HG02623 (cell line): ENCODE measurements at regions not wholly inside any gene's neighbourhood (a gene's known extent, or its start where the extent isn't known, plus 50 kb on each side); places are given as distances from the start of the nearest gene placed in this dataset.

ENCODE experiments used
- ATAC-seq: cut with Tn5 transposase; IDR thresholded peaks from one replicate; pipeline ENCODE4 v1.9.1; 2021; ENCODE audit warnings: moderate library complexity; ENCODE audit not compliant: unreplicated experiment

- ATAC-seq = no peak
These were observed 434.4 kb downstream of the RAP2B start for GRCh38 chr3:153596401-153596800.

GRCh38 chr3:153599685-153600084 lies 437.7 kb downstream of the RAP2B start:
- no peak for ATAC-seq

DNA sequence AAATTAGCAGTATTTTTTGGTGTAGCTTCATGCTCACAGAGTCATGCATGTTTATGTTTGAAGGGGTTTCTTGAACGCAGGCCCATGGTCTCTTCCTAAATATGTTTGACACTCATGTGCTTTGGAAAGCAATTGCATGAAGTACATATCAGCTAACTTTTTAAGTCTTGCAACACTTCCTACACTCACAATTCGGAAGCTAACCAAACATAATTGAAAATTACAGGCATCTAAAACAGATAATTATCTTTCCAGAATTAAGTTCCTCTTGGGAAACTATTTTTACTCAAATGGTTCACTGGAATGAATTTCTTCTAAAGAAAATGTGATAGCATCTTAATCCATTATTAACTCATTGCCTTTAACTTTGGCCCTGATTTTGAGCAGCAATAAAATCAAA lies 438.9 kb downstream of the RAP2B start:
- no peak for ATAC-seq

DNA sequence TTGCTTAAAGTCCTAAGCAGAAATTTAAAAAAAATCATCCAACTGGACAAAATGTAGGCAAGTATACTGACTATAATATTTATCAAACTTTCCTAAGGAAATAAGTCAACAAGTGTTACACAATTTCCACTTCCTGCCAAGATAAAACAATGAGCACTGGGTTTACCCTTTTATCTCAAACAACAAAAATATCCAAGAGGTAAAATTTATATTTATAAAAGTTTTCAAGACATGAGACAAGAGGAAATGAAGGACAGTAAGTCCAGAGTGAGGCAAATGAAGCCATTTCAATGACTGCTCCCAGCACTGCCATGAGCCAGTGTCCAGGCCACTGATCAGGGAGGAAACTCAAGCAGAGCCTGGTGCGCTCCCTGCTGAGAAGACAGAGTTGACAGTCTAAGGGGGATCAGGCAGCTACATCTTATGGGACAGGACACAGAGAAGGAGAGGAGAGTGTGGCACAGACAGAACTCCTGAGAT lies 439.4 kb downstream of the RAP2B start:
- ATAC-seq = no peak

DNA sequence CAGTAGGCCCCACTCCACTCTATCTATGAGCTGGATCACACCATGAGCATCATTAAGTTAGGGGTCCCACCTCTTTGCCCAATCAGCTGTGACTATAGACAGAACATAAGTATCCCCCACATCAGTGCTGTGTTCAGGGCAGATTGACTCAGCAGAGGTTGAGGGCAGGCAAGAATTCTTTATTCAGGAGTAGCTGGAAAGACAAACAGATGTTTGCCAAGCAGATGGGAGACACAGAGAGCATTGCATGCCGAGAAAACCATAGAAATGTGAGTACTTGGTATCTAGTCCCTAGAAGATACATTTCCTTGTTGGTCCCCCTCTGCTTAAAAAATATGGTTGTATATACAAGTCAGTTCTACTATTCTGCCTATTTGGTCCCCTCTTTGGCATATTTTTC lies 440.8 kb downstream of the RAP2B start:
- no peak for ATAC-seq

DNA sequence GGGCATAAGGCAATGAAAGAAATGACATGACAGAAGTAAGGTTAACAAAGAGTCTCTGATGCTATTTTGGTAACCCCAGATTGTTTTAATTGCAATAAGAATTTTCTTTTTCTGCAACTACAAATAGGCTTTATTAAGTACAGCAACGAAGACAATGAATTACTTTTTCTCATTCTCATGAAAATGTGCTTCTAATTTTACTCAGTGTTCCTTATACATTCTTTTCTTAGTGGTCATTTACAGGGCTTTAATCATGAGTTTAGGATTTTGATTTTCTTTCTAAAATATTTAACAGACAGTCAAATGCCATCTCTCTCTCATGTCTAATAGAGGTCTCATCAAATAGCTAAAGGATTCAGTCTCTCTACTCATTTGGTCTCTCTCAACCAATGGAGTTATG lies 452.1 kb downstream of the RAP2B start:
- no peak for ATAC-seq

DNA sequence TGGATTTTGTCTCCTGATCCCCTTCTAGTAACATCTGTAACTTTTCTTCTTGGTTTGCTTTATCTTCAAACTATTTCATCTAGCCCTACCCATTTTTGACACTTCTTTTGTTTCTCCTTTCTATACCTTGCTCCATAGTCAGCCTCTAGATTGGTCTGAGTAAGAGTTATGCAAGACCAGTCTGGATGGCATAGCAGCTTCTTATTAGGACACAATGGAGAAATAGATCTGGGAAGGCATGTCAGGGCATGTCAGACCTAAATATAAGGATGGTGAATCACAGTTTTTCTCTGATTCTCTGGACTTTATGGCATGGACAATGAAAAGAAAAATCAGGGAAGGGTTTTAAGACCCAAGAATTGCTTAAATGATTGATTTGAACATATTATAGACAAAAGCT lies 452.5 kb downstream of the RAP2B start:
- ATAC-seq = no peak

DNA sequence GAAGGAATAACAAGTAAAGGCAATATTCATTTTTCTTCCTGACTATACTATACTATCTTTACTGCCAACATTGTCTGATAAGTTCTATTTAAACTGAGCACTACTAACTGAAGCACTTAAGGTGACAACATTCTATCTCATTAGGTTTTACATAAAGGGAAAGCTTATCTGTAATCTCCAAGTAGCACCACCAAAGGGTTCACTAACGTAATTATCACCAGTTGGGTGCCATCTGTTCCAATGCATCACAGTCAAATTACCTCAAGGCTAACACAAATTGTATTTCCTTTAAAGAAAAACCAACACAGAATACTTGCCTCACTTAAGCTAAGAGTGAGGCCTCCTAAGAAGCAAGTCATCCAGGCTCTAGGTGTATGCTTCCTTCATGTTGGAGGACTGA lies 453.8 kb downstream of the RAP2B start:
- ATAC-seq = no peak

DNA sequence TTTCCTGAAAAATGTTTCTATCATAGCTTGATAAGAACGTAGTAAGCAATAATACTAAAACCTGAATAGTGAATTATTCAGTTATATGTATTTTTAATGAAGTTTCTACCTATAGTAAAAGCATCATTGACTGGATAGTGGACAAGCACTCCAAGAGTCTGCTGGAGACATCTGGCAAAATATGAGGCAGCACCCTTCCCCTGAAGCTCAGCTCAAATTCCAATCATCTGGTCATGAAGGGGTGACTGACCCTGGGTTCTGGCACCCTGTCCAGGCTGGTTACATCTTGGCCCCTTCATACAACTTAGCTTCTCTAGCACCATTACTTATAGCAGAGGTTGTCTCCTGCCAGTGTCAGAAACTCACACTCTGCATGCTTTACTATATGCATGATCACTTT lies 455.4 kb downstream of the RAP2B start:
- ATAC-seq = no peak

- ATAC-seq = no peak
These were observed 456.1 kb downstream of the RAP2B start for GRCh38 chr3:153618176-153618575.

GRCh38 chr3:153619268-153619667 lies 457.2 kb downstream of the RAP2B start:
- no peak for ATAC-seq

DNA sequence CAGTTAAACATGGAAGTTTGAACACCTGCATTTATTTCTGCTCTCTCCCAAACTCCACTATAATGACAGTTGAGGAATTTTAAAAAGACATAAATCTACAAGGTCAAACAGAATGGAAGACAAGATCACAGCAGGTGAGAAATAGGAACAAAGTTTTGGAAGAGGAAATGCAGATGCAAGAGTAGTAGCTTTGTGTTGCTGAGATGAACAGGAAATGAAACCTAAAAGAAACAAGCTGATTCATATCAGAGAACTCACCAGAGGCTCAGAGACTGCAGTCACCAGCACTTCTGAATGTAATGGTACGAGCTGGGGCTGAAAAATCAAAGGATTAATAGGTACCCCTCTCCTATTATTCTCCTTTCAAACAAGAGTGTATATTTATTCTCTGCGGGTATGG lies 459.9 kb downstream of the RAP2B start:
- ATAC-seq = peak; percentile 97

GRCh38 chr3:153623834-153624233 lies 461.8 kb downstream of the RAP2B start:
- no peak for ATAC-seq

- ATAC-seq = no peak
These were observed 462.4 kb downstream of the RAP2B start for GRCh38 chr3:153624310-153625030.

- no peak for ATAC-seq
These were observed 463.5 kb downstream of the RAP2B start for GRCh38 chr3:153625506-153625905.

DNA sequence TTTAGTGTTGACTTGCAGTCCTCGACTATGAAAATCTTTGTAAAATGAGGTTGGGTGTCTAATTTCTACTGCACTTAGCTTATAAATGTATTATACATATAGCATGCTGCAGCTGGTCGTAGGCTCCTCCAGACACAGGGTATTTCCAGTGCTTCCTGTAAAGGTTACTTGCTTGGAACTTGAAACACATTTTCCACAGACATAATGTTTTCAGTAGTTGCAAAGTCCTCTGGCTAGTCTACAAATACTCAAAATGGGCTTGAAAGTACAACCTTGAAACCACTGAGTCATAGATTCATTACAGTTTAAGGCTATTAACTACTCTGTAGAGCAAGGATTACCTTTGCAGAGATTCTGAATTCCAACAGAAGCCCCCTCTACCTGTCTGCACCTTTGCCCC lies 464.1 kb downstream of the RAP2B start:
- ATAC-seq = no peak

GRCh38 chr3:153628591-153628990 lies 466.6 kb downstream of the RAP2B start:
- peak; percentile 32 for ATAC-seq

GRCh38 chr3:153629148-153629547 lies 467.1 kb downstream of the RAP2B start:
- ATAC-seq = no peak

- ATAC-seq = no peak
These were observed 469.1 kb downstream of the RAP2B start for GRCh38 chr3:153631102-153631501.

GRCh38 chr3:153631664-153632063 lies 469.6 kb downstream of the RAP2B start:
- no peak for ATAC-seq

GRCh38 chr3:153633407-153633806 lies 471.4 kb downstream of the RAP2B start:
- no peak for ATAC-seq

- ATAC-seq = no peak
These were observed 472.7 kb downstream of the RAP2B start for GRCh38 chr3:153634683-153635082.

GRCh38 chr3:153639631-153640030 lies 477.6 kb downstream of the RAP2B start:
- ATAC-seq = no peak
